GM18858 (cell line): ENCODE measurements at regions not wholly inside any gene's neighbourhood (a gene's known extent, or its start where the extent isn't known, plus 50 kb on each side); places are given as distances from the start of the nearest gene placed in this dataset.
"Not testable (repeated sequence)": the region's sequence is repeated elsewhere in the genome, so short reads cannot be mapped to it uniquely, and the experiment has no call there.

Experiments
- ATAC-seq: cut with Tn5 transposase; IDR thresholded peaks from one replicate; pipeline ENCODE4 v1.9.1; 2021; ENCODE audit not compliant: unreplicated experiment

- no peak for ATAC-seq
Measured at GRCh38 chr1:79177844-79178243, 171.3 kb upstream of the ADGRL4 start.

- ATAC-seq, result no peak
Measured at GRCh38 chr1:79161077-79161476, 154.5 kb upstream of the ADGRL4 start.

GRCh38 chr1:79155991-79156390, 149.5 kb upstream of the ADGRL4 start:
- ATAC-seq, result no peak

GRCh38 chr1:79151006-79151796, 144.7 kb upstream of the ADGRL4 start:
- ATAC-seq, result no peak

GRCh38 chr1:79150576-79150975, 144.0 kb upstream of the ADGRL4 start:
- ATAC-seq, result no peak

GRCh38 chr1:79138227-79138626, 131.7 kb upstream of the ADGRL4 start:
- ATAC-seq, result not testable (repeated sequence)

GRCh38 chr1:79133774-79134364, 127.3 kb upstream of the ADGRL4 start:
- no peak for ATAC-seq

- no peak for ATAC-seq
Measured at GRCh38 chr1:79131626-79132025, 125.1 kb upstream of the ADGRL4 start.

- no peak for ATAC-seq
Measured at GRCh38 chr1:79129914-79130313, 123.4 kb upstream of the ADGRL4 start.

GRCh38 chr1:79128722-79129121, 122.2 kb upstream of the ADGRL4 start:
- ATAC-seq, result no peak

GRCh38 chr1:79124756-79125155, 118.2 kb upstream of the ADGRL4 start:
- ATAC-seq, result no peak

- ATAC-seq, result no peak
Measured at GRCh38 chr1:79122521-79122920, 116.0 kb upstream of the ADGRL4 start.

GRCh38 chr1:79117376-79117775, 110.8 kb upstream of the ADGRL4 start:
- no peak for ATAC-seq

- no peak for ATAC-seq
Measured at GRCh38 chr1:79113836-79114235, 107.3 kb upstream of the ADGRL4 start.

- ATAC-seq, result no peak
Measured at GRCh38 chr1:79110749-79111148, 104.2 kb upstream of the ADGRL4 start.

- no peak for ATAC-seq
Measured at GRCh38 chr1:79109445-79109844, 102.9 kb upstream of the ADGRL4 start.

GRCh38 chr1:79105500-79105899, 99.0 kb upstream of the ADGRL4 start:
- no peak for ATAC-seq

- ATAC-seq, result no peak
Measured at GRCh38 chr1:79104617-79105016, 98.1 kb upstream of the ADGRL4 start.

- no peak for ATAC-seq
Measured at GRCh38 chr1:79100385-79100784, 93.9 kb upstream of the ADGRL4 start.

- ATAC-seq, result no peak
Measured at GRCh38 chr1:79090985-79091384, 84.5 kb upstream of the ADGRL4 start.

GRCh38 chr1:79089946-79090345, 83.4 kb upstream of the ADGRL4 start:
- no peak for ATAC-seq

- ATAC-seq, result no peak
Measured at GRCh38 chr1:79082233-79082632, 75.7 kb upstream of the ADGRL4 start.

- ATAC-seq, result no peak
Measured at GRCh38 chr1:79079770-79080169, 73.2 kb upstream of the ADGRL4 start.
